DND-41 (cell line): ENCODE measurements at regions not wholly inside any gene's neighbourhood (a gene's known extent, or its start where the extent isn't known, plus 50 kb on each side); places are given as distances from the start of the nearest gene placed in this dataset.

Experiments
- ATAC-seq: fragments of 200-7000 bp; cut with Tn5 transposase; 3 replicates; pipeline ENCODE4 v1.9.1; 2021; ENCODE audit warnings: low read depth; ENCODE audit not compliant: insufficient read depth
- DNase-seq: peaks from one replicate; pipeline ENCODE4 v3.0.0-alpha.2; 2020
- H2AFZ ChIP-seq: 2 replicates; pipeline ENCODE4 v1.6.0; 2012; ENCODE audit warnings: low read depth, low read length
- H3K27ac ChIP-seq: 2 replicates; pipeline ENCODE4 v1.5.1; 2012; ENCODE audit warnings: low read length, inconsistent platforms
- H3K27me3 ChIP-seq: fragments of 200-600 bp; sonication (generic); 2 replicates; pipeline ENCODE4 v1.6.0; 2012; ENCODE audit warnings: low read length, mild to moderate bottlenecking, inconsistent platforms; ENCODE audit not compliant: insufficient read depth, poor library complexity
- H3K36me3 ChIP-seq: 2 replicates; pipeline ENCODE4 v1.5.1; 2012; ENCODE audit warnings: low read length, inconsistent platforms; ENCODE audit not compliant: insufficient read depth
- H3K4me1 ChIP-seq: 2 replicates; pipeline ENCODE4 v1.5.1; 2012; ENCODE audit warnings: mild to moderate bottlenecking, low read length; ENCODE audit not compliant: insufficient read depth
- H3K4me2 ChIP-seq: 2 replicates; pipeline ENCODE4 v1.6.0; 2012; ENCODE audit warnings: mild to moderate bottlenecking, moderate library complexity, low read length, inconsistent platforms; ENCODE audit not compliant: insufficient read depth
- H3K4me3 ChIP-seq, 2 experiments: fragments of 200-600 bp in 1 of 2; shearing (Covaris generic) in 1 of 2; 2 replicates each; pipeline ENCODE4 v1.5.1; 2012 to 2016; ENCODE audit warnings: inconsistent platforms in 2 of 2, low read length in 2 of 2, mild to moderate bottlenecking in 2 of 2, low read depth in 1 of 2, moderate library complexity in 1 of 2
- H3K79me2 ChIP-seq: 2 replicates; pipeline ENCODE4 v1.6.0; 2012; ENCODE audit warnings: low read length, inconsistent platforms; ENCODE audit not compliant: insufficient read depth
- H3K9ac ChIP-seq: 2 replicates; pipeline ENCODE4 v1.6.0; 2012; ENCODE audit warnings: low read depth, mild to moderate bottlenecking, inconsistent platforms, low read length, moderate library complexity
- H3K9me3 ChIP-seq: 2 replicates; pipeline ENCODE4 v1.5.1; 2012; ENCODE audit warnings: low read length, moderate library complexity, mild to moderate bottlenecking, inconsistent platforms; ENCODE audit not compliant: insufficient read depth, severe bottlenecking
- H4K20me1 ChIP-seq: 2 replicates; pipeline ENCODE4 v1.6.0; 2012; ENCODE audit warnings: low read length; ENCODE audit not compliant: insufficient read depth
- CTCF ChIP-seq: IDR thresholded peaks from 2 replicates; pipeline ENCODE4 v1.5.1; 2012; ENCODE audit warnings: borderline replicate concordance, low read length, moderate library complexity, mild to moderate bottlenecking; ENCODE audit not compliant: poor library complexity, severe bottlenecking; ENCODE audit errors: extremely low read depth
- EZH2 ChIP-seq: IDR thresholded peaks from 3 replicates; pipeline ENCODE4 v1.6.1; 2012; ENCODE audit warnings: borderline replicate concordance, low read depth, mild to moderate bottlenecking, moderate library complexity, low read length, inconsistent platforms; ENCODE audit not compliant: severe bottlenecking

DNA sequence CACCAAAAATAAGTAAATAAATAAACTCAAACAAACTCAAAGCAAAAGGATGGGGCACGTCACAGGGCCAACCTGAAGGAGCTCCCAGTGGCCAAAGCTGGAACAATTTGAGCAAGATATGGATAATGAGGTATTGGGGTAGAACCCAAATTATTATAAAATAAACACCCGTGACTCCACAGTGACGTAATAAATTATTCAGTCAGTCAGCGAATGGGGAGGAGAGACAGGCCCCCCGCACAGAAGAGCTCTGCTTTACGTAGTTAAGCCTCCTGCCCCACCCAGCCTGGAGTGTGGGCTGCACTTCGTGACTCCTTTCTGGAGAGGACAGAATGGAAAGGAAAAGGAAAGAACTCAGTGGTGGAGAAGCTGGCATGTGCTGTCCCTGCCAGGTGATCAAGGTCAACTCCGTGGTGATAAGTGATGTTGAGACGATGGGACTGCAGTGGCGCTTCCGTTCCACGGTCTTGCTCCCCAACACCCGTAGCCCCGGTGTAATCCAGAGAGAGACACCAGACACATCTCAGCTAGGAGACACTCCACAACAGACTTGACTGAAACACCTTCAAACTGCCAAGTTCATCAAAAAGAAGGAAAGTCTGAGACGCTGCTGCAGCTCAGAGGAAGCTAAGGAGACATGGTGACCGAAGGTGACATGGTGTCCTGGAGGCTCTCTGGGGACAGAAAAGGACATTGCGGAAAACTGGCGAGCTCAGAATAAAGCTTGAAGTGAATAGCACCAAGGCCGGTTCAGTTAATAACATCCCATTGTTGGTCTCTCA is 83.3 kb upstream of the COL5A1 start:
- H3K9ac ChIP-seq: no peak overlapping the region
- TF ChIP-seq EZH2 (no peak), CTCF (no peak)
- no peaks in the 10 kb centered on the region for H3K4me1 ChIP-seq
- no peak overlapping the region for H3K4me3 ChIP-seq
- H2AFZ ChIP-seq: no peak overlapping the region
- no peak overlapping the region for H3K4me2 ChIP-seq
- no peaks in the 10 kb centered on the region for H3K36me3 ChIP-seq
- ATAC-seq (no peak), DNase-seq (no peak)
- no peaks in the 10 kb centered on the region for H3K79me2 ChIP-seq
- no peaks in the 10 kb centered on the region for H4K20me1 ChIP-seq
- no peaks in the 10 kb centered on the region for H3K27me3 ChIP-seq
- no peaks in the 10 kb centered on the region for H3K9me3 ChIP-seq
- H3K27ac ChIP-seq: no peak overlapping the region

DNA sequence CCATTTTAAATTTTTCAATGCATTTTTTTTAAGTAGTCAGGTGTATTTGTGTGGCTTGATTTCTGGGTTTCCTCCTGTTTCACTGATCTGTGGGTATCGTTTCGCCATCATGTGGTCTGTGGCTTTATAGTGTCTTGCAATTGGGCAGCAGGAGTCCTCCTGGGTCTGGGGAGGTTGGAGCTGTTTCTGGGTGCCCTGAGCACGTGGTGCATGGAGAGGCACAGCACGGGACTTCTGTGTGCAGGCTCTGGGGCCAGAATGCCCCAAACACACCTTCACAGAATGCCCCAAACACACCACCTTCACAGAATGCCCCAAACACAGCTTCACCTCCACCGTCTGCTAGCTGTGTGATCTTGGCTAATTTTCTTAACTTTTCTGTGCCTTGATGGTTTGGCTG is 82.6 kb upstream of the COL5A1 start:
- Histone ChIP-seq H3K9ac (no peak overlapping the region), H3K4me3 (no peak overlapping the region), H3K9me3 (no peaks in the 10 kb centered on the region), H3K79me2 (no peaks in the 10 kb centered on the region), H3K27me3 (no peaks in the 10 kb centered on the region), H3K4me1 (no peaks in the 10 kb centered on the region), H2AFZ (no peak overlapping the region), H4K20me1 (no peaks in the 10 kb centered on the region), H3K36me3 (no peaks in the 10 kb centered on the region), H3K4me2 (no peak overlapping the region), H3K27ac (no peak overlapping the region)
- TF ChIP-seq EZH2 (no peak), CTCF (no peak)
- no peak for DNase-seq
- no peak for ATAC-seq

DNA sequence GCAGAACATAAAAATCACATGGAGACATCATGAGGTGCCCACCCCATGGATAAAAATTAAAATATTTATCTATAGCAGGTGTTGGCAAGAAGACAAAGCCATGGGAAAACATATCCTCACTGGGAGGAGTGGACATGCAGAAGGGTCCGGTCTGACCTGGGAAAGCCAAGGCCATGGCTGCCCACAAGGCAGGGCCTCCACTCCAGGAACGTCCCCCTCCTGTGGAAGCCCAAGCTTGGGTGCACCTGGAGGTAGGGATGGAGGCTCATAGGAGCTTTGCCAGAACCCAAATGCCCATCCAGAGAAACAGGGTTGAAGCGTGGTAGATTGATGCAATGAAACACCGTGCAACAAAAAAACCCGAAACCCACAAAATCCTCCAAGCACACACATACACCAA is 81.4 kb upstream of the COL5A1 start:
- Histone ChIP-seq H3K4me1 (no peaks in the 10 kb centered on the region), H3K36me3 (no peaks in the 10 kb centered on the region), H3K4me2 (no peak overlapping the region), H3K4me3 (no peak overlapping the region), H3K79me2 (no peaks in the 10 kb centered on the region), H2AFZ (no peak overlapping the region), H4K20me1 (no peaks in the 10 kb centered on the region), H3K27ac (no peak overlapping the region), H3K27me3 (no peaks in the 10 kb centered on the region), H3K9ac (no peak overlapping the region), H3K9me3 (no peaks in the 10 kb centered on the region)
- DNase-seq: no peak
- ATAC-seq: no peak
- TF ChIP-seq CTCF: no peak
- TF ChIP-seq EZH2: no peak
